OCI-LY1 (cell line): ENCODE measurements at regions not wholly inside any gene's neighbourhood (a gene's known extent, or its start where the extent isn't known, plus 50 kb on each side); places are given as distances from the start of the nearest gene placed in this dataset.

ENCODE experiments used
- H2AFZ ChIP-seq: fragments of 200-600 bp; sonication (generic), shearing (Covaris generic); 2 replicates; pipeline ENCODE4 v1.6.0; 2014; ENCODE audit warnings: antibody characterized with exemption, mild to moderate bottlenecking, low read length
- H3F3A ChIP-seq: fragments of 200-600 bp; sonication (generic), shearing (Covaris generic); 2 replicates; pipeline ENCODE4 v1.6.0; 2014; ENCODE audit warnings: mild to moderate bottlenecking, antibody characterized with exemption, low read length, moderate library complexity; ENCODE audit not compliant: insufficient read depth
- H3K27ac ChIP-seq: fragments of 200-600 bp; sonication (generic); 2 replicates; pipeline ENCODE4 v1.5.1; 2014; ENCODE audit warnings: low read length, mixed run types, mild to moderate bottlenecking, low read depth; ENCODE audit not compliant: poor library complexity, severe bottlenecking
- H3K27me3 ChIP-seq: fragments of 200-600 bp; sonication (generic); 2 replicates; pipeline ENCODE4 v1.6.0; 2014; ENCODE audit warnings: antibody characterized with exemption, mild to moderate bottlenecking, low read length, moderate library complexity; ENCODE audit not compliant: insufficient read depth
- H3K36me3 ChIP-seq: fragments of 200-600 bp; sonication (generic); 2 replicates; pipeline ENCODE4 v1.6.1; 2014; ENCODE audit warnings: mild to moderate bottlenecking, antibody characterized with exemption, low read length, moderate library complexity, mixed read lengths; ENCODE audit not compliant: insufficient read depth
- H3K4me1 ChIP-seq: fragments of 200-600 bp; sonication (generic); 2 replicates; pipeline ENCODE4 v1.5.1; 2014; ENCODE audit warnings: mild to moderate bottlenecking, low read length, moderate library complexity; ENCODE audit not compliant: insufficient read depth, severe bottlenecking
- H3K4me2 ChIP-seq: fragments of 200-600 bp; sonication (generic), shearing (Covaris generic); 2 replicates; pipeline ENCODE4 v1.6.1; 2014; ENCODE audit warnings: low read length
- H3K4me3 ChIP-seq: fragments of 200-600 bp; sonication (generic); 2 replicates; pipeline ENCODE4 v1.5.1; 2014; ENCODE audit warnings: low read length, low read depth, mild to moderate bottlenecking, mixed read lengths; ENCODE audit not compliant: poor library complexity, severe bottlenecking
- H3K79me2 ChIP-seq: fragments of 200-600 bp; shearing (Covaris generic); 2 replicates; pipeline ENCODE4 v1.6.1; 2016; ENCODE audit warnings: mixed run types, low read length, mixed read lengths; ENCODE audit not compliant: insufficient read depth
- H3K9ac ChIP-seq: fragments of 200-600 bp; sonication (generic), shearing (Covaris generic); 2 replicates; pipeline ENCODE4 v1.6.1; 2014; ENCODE audit warnings: mild to moderate bottlenecking, low read length, mixed read lengths
- H3K9me2 ChIP-seq: fragments of 200-600 bp; sonication (generic), shearing (Covaris generic); 2 replicates; pipeline ENCODE4 v1.6.1; 2014; ENCODE audit warnings: low read depth, mild to moderate bottlenecking, low read length, mixed read lengths
- H3K9me3 ChIP-seq: fragments of 200-600 bp; shearing (Covaris generic); 2 replicates; pipeline ENCODE4 v1.6.1; 2014; ENCODE audit warnings: low read length, mixed read lengths
- H4K20me1 ChIP-seq: fragments of 200-600 bp; sonication (generic), shearing (Covaris generic); 2 replicates; pipeline ENCODE4 v1.6.0; 2016; ENCODE audit warnings: mild to moderate bottlenecking, low read length; ENCODE audit not compliant: insufficient read depth
- CTCF ChIP-seq: fragments of 200-600 bp; sonication (generic), shearing (Covaris generic); IDR thresholded peaks from 2 replicates; pipeline ENCODE4 v1.5.1; 2017; ENCODE audit warnings: mild to moderate bottlenecking, antibody characterized with exemption, low read length, moderate library complexity, mixed read lengths
- EZH2 ChIP-seq: fragments of 200-600 bp; sonication (generic), shearing (Covaris generic); IDR thresholded peaks from 2 replicates; pipeline ENCODE4 v1.8.0; 2017; ENCODE audit warnings: borderline replicate concordance, mixed run types, mild to moderate bottlenecking, antibody characterized with exemption, low read length, moderate library complexity, mixed read lengths

GRCh38 chr4:163017135-163017534 lies 149.6 kb downstream of the NAF1 start:
- Histone ChIP-seq H3K27ac (no peak overlapping the region), H3K27me3 (no peaks in the 10 kb centered on the region), H4K20me1 (no peaks in the 10 kb centered on the region), H3K4me3 (no peak overlapping the region), H3F3A (no peaks in the 10 kb centered on the region), H2AFZ (no peak overlapping the region), H3K36me3 (no peaks in the 10 kb centered on the region), H3K4me1 (no peaks in the 10 kb centered on the region), H3K9me3 (no peaks in the 10 kb centered on the region), H3K79me2 (no peaks in the 10 kb centered on the region), H3K9me2 (no peaks in the 10 kb centered on the region), H3K4me2 (no peak overlapping the region), H3K9ac (no peak overlapping the region)
- TF ChIP-seq EZH2, result no peak
- no peak for TF ChIP-seq CTCF

DNA sequence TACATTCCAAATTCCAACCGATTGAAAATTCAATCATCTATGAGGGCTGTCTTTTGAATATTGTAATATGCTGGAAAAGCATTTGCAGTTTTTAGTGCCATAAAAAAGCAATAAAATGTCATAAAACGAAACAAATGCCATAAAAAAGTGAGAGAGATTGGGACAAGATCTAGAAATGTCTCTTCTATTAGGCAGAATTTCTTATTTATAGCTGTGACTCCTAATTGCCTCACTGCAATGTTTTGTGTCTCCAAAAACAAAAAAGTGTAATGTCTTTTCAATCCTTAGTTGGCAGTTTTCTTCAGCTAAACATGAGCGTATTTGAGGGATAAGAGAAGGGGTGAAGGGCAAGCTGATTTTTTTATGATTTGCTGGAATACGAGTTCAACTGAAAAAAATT lies 153.9 kb downstream of the NAF1 start:
- H3K4me1 ChIP-seq, result no peaks in the 10 kb centered on the region
- no peaks in the 10 kb centered on the region for H3F3A ChIP-seq
- no peak overlapping the region for H3K9ac ChIP-seq
- no peaks in the 10 kb centered on the region for H3K36me3 ChIP-seq
- H3K9me2 ChIP-seq, result no peaks in the 10 kb centered on the region
- H3K4me2 ChIP-seq, result no peak overlapping the region
- no peak overlapping the region for H3K27ac ChIP-seq
- no peak overlapping the region for H2AFZ ChIP-seq
- no peaks in the 10 kb centered on the region for H3K27me3 ChIP-seq
- H3K79me2 ChIP-seq, result no peaks in the 10 kb centered on the region
- no peaks in the 10 kb centered on the region for H3K9me3 ChIP-seq
- TF ChIP-seq EZH2 (no peak), CTCF (no peak)
- no peak overlapping the region for H3K4me3 ChIP-seq
- no peaks in the 10 kb centered on the region for H4K20me1 ChIP-seq

DNA sequence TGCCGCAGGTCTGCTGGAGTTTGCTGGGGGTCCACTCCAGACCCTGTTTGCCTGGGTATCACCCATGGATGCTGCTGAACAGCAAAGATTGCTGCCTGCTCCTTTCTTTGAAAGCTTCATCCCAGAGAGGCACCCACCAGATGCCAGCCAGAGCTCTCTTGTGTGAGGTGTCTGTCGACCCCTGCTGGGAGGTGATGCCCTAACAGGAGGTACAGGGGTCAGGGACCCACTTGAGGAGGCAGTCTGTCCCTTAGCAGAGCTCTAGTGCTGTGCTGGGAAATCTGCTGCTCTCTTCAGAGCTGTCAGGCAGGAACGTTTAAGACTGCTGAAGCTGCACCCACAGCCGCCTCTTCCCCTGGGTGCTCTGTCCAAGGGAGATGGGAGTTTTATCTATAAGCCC lies 162.7 kb downstream of the NAF1 start:
- no peaks in the 10 kb centered on the region for H3F3A ChIP-seq
- H3K9me2 ChIP-seq, result no peaks in the 10 kb centered on the region
- no peak overlapping the region for H3K4me2 ChIP-seq
- H3K27me3 ChIP-seq, result no peaks in the 10 kb centered on the region
- H3K4me3 ChIP-seq, result no peak overlapping the region
- H3K9me3 ChIP-seq, result no peaks in the 10 kb centered on the region
- H3K9ac ChIP-seq, result no peak overlapping the region
- H3K79me2 ChIP-seq, result no peaks in the 10 kb centered on the region
- no peaks in the 10 kb centered on the region for H3K4me1 ChIP-seq
- no peak overlapping the region for H3K27ac ChIP-seq
- no peaks in the 10 kb centered on the region for H3K36me3 ChIP-seq
- H2AFZ ChIP-seq, result no peak overlapping the region
- no peak for TF ChIP-seq CTCF
- no peak for TF ChIP-seq EZH2
- H4K20me1 ChIP-seq, result no peaks in the 10 kb centered on the region
